ENCODE measurements at regions not wholly inside any gene's neighbourhood (a gene's known extent, or its start where the extent isn't known, plus 50 kb on each side); places are given as distances from the start of the nearest gene placed in this dataset.

DNA sequence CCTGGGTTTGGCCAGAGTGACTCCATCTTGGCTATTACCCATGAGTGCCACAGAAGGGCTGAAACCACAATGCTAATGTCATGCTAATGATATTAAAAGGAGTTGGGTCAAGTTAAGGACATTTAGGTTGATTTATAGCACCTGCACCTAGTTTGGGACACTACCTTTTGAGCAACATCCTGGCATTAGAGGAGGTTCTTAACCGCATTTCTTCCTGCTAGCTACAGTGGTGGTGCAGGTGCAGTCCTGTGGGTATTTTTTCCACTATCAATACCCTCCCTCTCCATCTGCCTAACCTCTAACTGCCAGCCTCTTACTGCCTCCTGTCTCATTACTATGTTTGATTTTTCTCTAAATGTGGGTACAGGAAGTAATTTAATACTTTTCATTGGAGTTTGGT, 1276.1 kb downstream of the FSTL5 start:
- TF ChIP-seq, protein P1, sequence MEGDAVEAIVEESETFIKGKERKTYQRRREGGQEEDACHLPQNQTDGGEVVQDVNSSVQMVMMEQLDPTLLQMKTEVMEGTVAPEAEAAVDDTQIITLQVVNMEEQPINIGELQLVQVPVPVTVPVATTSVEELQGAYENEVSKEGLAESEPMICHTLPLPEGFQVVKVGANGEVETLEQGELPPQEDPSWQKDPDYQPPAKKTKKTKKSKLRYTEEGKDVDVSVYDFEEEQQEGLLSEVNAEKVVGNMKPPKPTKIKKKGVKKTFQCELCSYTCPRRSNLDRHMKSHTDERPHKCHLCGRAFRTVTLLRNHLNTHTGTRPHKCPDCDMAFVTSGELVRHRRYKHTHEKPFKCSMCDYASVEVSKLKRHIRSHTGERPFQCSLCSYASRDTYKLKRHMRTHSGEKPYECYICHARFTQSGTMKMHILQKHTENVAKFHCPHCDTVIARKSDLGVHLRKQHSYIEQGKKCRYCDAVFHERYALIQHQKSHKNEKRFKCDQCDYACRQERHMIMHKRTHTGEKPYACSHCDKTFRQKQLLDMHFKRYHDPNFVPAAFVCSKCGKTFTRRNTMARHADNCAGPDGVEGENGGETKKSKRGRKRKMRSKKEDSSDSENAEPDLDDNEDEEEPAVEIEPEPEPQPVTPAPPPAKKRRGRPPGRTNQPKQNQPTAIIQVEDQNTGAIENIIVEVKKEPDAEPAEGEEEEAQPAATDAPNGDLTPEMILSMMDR (IDR thresholded peaks at IDR 0.05; ENCODE audit: control extremely low read depth in 1 of 3, insufficient read depth in 1 of 3, low read depth in 1 of 3, low read length in 3 of 3) = no peak
- TF ChIP-seq CHD1 (IDR thresholded peaks at IDR 0.05; ENCODE audit: low read depth, low read length) (no peak), TCF12 (IDR thresholded peaks at IDR 0.05; ENCODE audit: low read depth, low read length) (no peak), EP300 (IDR thresholded peaks at IDR 0.05; ENCODE audit: borderline replicate concordance in 1 of 2, low read depth in 2 of 2, low read length in 2 of 2) (no peak), POLR2A (IDR thresholded peaks at IDR 0.05; ENCODE audit: control extremely low read depth in 1 of 2, low read depth in 2 of 2, low read length in 2 of 2) (no peak), TAF1 (IDR thresholded peaks at IDR 0.05; ENCODE audit: low read depth, low read length) (no peak), RFX5 (IDR thresholded peaks at IDR 0.05; ENCODE audit: borderline replicate concordance, low read depth, low read length) (no peak), SP1 (IDR thresholded peaks at IDR 0.05; ENCODE audit: low read depth, low read length) (no peak), JUND (IDR thresholded peaks at IDR 0.05; ENCODE audit: low read length) (no peak), EZH2 (IDR thresholded peaks at IDR 0.05; ENCODE audit: low read depth, low read length, severe bottlenecking) (no peak)
- TF ChIP-seq, protein P2, sequence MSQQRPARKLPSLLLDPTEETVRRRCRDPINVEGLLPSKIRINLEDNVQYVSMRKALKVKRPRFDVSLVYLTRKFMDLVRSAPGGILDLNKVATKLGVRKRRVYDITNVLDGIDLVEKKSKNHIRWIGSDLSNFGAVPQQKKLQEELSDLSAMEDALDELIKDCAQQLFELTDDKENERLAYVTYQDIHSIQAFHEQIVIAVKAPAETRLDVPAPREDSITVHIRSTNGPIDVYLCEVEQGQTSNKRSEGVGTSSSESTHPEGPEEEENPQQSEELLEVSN (IDR thresholded peaks at IDR 0.05) = no peak
- TF ChIP-seq, protein P3, sequence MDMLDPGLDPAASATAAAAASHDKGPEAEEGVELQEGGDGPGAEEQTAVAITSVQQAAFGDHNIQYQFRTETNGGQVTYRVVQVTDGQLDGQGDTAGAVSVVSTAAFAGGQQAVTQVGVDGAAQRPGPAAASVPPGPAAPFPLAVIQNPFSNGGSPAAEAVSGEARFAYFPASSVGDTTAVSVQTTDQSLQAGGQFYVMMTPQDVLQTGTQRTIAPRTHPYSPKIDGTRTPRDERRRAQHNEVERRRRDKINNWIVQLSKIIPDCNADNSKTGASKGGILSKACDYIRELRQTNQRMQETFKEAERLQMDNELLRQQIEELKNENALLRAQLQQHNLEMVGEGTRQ (IDR thresholded peaks at IDR 0.05; ENCODE audit: low read length) = no peak

Measured in H1 (cell line).